HG03097 (cell line): ENCODE measurements at regions not wholly inside any gene's neighbourhood (a gene's known extent, or its start where the extent isn't known, plus 50 kb on each side); places are given as distances from the start of the nearest gene placed in this dataset.

Experiments
- ATAC-seq: cut with Tn5 transposase; IDR thresholded peaks from one replicate; pipeline ENCODE4 v1.9.1; 2021; ENCODE audit not compliant: unreplicated experiment, low FRiP score

GRCh38 chr4:185862340-185862739 lies 50.3 kb upstream of the SORBS2 start:
- ATAC-seq = no peak

- ATAC-seq = no peak
Measured at GRCh38 chr4:185863946-185864345, 52.0 kb upstream of the SORBS2 start.

- ATAC-seq = no peak
Measured at GRCh38 chr4:185865901-185866328, 53.9 kb upstream of the SORBS2 start.

- no peak for ATAC-seq
Measured at GRCh38 chr4:185867770-185868169, 55.8 kb upstream of the SORBS2 start.

GRCh38 chr4:185868983-185869382 lies 57.0 kb upstream of the SORBS2 start:
- ATAC-seq = no peak

- ATAC-seq = no peak
Measured at GRCh38 chr4:185869427-185869826, 57.4 kb upstream of the SORBS2 start.

GRCh38 chr4:185870366-185870765 lies 58.4 kb upstream of the SORBS2 start:
- no peak for ATAC-seq

- ATAC-seq = no peak
Measured at GRCh38 chr4:185872747-185873380, 60.9 kb upstream of the SORBS2 start.

- ATAC-seq = no peak
Measured at GRCh38 chr4:185874516-185875230, 62.7 kb upstream of the SORBS2 start.

GRCh38 chr4:185875316-185875907 lies 63.4 kb upstream of the SORBS2 start:
- no peak for ATAC-seq

- ATAC-seq = no peak
Measured at GRCh38 chr4:185878633-185879032, 66.6 kb upstream of the SORBS2 start.

- ATAC-seq = no peak
Measured at GRCh38 chr4:185879666-185880312, 67.8 kb upstream of the SORBS2 start.

- no peak for ATAC-seq
Measured at GRCh38 chr4:185880571-185880970, 68.6 kb upstream of the SORBS2 start.

- ATAC-seq = no peak
Measured at GRCh38 chr4:185881430-185881829, 69.4 kb upstream of the SORBS2 start.

GRCh38 chr4:185883591-185883990 lies 71.6 kb upstream of the SORBS2 start:
- no peak for ATAC-seq

- no peak for ATAC-seq
Measured at GRCh38 chr4:185885075-185885474, 73.1 kb upstream of the SORBS2 start.

- no peak for ATAC-seq
Measured at GRCh38 chr4:185885604-185886003, 73.6 kb upstream of the SORBS2 start.

- no peak for ATAC-seq
Measured at GRCh38 chr4:185886832-185887524, 75.0 kb upstream of the SORBS2 start.

- no peak for ATAC-seq
Measured at GRCh38 chr4:185888676-185889075, 76.7 kb upstream of the SORBS2 start.

- ATAC-seq = no peak
Measured at GRCh38 chr4:185889585-185889984, 77.6 kb upstream of the SORBS2 start.

GRCh38 chr4:185890196-185890595 lies 78.2 kb upstream of the SORBS2 start:
- no peak for ATAC-seq
